ENCODE measurements at regions not wholly inside any gene's neighbourhood (a gene's known extent, or its start where the extent isn't known, plus 50 kb on each side); places are given as distances from the start of the nearest gene placed in this dataset.

- Histone ChIP-seq H3K36me3 (no peaks in the 10 kb centered on the region), H3K27ac (no peak overlapping the region), H3K4me3 (no peak overlapping the region), H3K4me1 (no peaks in the 10 kb centered on the region), H3K9me3 (no peaks in the 10 kb centered on the region), H3K27me3 (no peaks in the 10 kb centered on the region)
- TF ChIP-seq CTCF (IDR thresholded peaks at IDR 0.05): no peak
- ATAC-seq (no peak), DNase-seq (no peak)
- intact Hi-C loops (cut with DNase I): no loop called here
Measured at GRCh38 chr19:30755581-30755980, 383.4 kb downstream of the ZNF536 start.

GRCh38 chr19:30754162-30754561, 382.0 kb downstream of the ZNF536 start:
- Histone ChIP-seq H3K36me3 (no peaks in the 10 kb centered on the region), H3K9me3 (no peaks in the 10 kb centered on the region), H3K4me1 (no peaks in the 10 kb centered on the region), H3K27me3 (no peaks in the 10 kb centered on the region), H3K4me3 (no peak overlapping the region), H3K27ac (no peak overlapping the region)
- intact Hi-C loops (cut with DNase I): no loop called here
- ATAC-seq (no peak), DNase-seq (no peak)
- TF ChIP-seq CTCF (IDR thresholded peaks at IDR 0.05): no peak

GRCh38 chr19:30752876-30753275, 380.7 kb downstream of the ZNF536 start:
- no peaks in the 10 kb centered on the region for H3K9me3 ChIP-seq
- ATAC-seq (no peak), DNase-seq (no peak)
- H3K36me3 ChIP-seq: no peaks in the 10 kb centered on the region
- intact Hi-C loops (cut with DNase I): no loop called here
- no peak for TF ChIP-seq CTCF (IDR thresholded peaks at IDR 0.05)
- no peak overlapping the region for H3K4me3 ChIP-seq
- no peak overlapping the region for H3K27ac ChIP-seq
- H3K27me3 ChIP-seq: no peaks in the 10 kb centered on the region
- H3K4me1 ChIP-seq: no peaks in the 10 kb centered on the region

- TF ChIP-seq CTCF (IDR thresholded peaks at IDR 0.05): no peak
- intact Hi-C loops (cut with DNase I): no loop called here
- DNase-seq: no peak
- no peaks in the 10 kb centered on the region for H3K9me3 ChIP-seq
- H3K4me1 ChIP-seq: no peaks in the 10 kb centered on the region
- H3K27me3 ChIP-seq: no peaks in the 10 kb centered on the region
- no peaks in the 10 kb centered on the region for H3K36me3 ChIP-seq
- ATAC-seq: no peak
- H3K27ac ChIP-seq: no peak overlapping the region
- H3K4me3 ChIP-seq: no peak overlapping the region
Measured at GRCh38 chr19:30752201-30752600, 380.0 kb downstream of the ZNF536 start.

- ATAC-seq (no peak), DNase-seq (no peak)
- Histone ChIP-seq H3K27me3 (peaks cover 15% of the 10 kb centered on the region), H3K9me3 (no peaks in the 10 kb centered on the region), H3K4me1 (no peaks in the 10 kb centered on the region), H3K36me3 (no peaks in the 10 kb centered on the region), H3K4me3 (no peak overlapping the region), H3K27ac (no peak overlapping the region)
- no peak for TF ChIP-seq CTCF (IDR thresholded peaks at IDR 0.05)
- intact Hi-C loops (cut with DNase I): no loop called here
Measured at GRCh38 chr19:30745476-30745985, 373.3 kb downstream of the ZNF536 start.
